Gastroesophageal sphincter (tissue), 4 donors: ENCODE measurements at regions not wholly inside any gene's neighbourhood (a gene's known extent, or its start where the extent isn't known, plus 50 kb on each side); places are given as distances from the start of the nearest gene placed in this dataset.
"Not testable (repeated sequence)": the region's sequence is repeated elsewhere in the genome, so short reads cannot be mapped to it uniquely, and the experiment has no call there.

Experiments
- ATAC-seq: fragments of 150-250 bp; one replicate; pipeline ENCODE4 v1.9.1; 2016; ENCODE audit warnings: mild to moderate bottlenecking, moderate library complexity
- H3K27ac ChIP-seq, 4 donors: fragments of 200-600 bp; sonication (generic) in 3 of 4; 1 replicate in 3 of 4; 2 replicates in 1 of 4; pipeline ENCODE4 v1.5.1; 2016 to 2019
- H3K27me3 ChIP-seq: fragments of 200-600 bp; sonication (generic); one replicate; pipeline ENCODE4 v1.5.1; 2019
- H3K36me3 ChIP-seq, 2 donors: fragments of 200-600 bp; sonication (generic); one replicate each; pipeline ENCODE4 v1.5.1; 2019; ENCODE audit warnings: control low read depth in 1 of 2
- H3K4me1 ChIP-seq, 3 donors: fragments of 200-600 bp; sonication (generic); 1 replicate in 2 of 3; 2 replicates in 1 of 3; pipeline ENCODE4 v1.5.1; 2016 to 2019; ENCODE audit warnings: control low read depth in 2 of 3
- H3K4me3 ChIP-seq, 2 donors: fragments of 200-600 bp; sonication (generic); one replicate each; pipeline ENCODE4 v1.5.1; 2019; ENCODE audit warnings: mild to moderate bottlenecking in 1 of 2, moderate library complexity in 1 of 2
- H3K9me3 ChIP-seq, 3 donors: fragments of 200-600 bp; sonication (generic); one replicate each; pipeline ENCODE4 v1.5.1; 2017 to 2019; ENCODE audit warnings: control low read depth in 2 of 3
- EP300 ChIP-seq: sonication (generic); formaldehyde crosslinking; IDR thresholded peaks from one replicate; pipeline ENCODE4 v1.6.1; 2017; ENCODE audit warnings: antibody characterized with exemption, mild to moderate bottlenecking
- POLR2A ChIP-seq, 2 donors: fragments of 450-650 bp; IDR thresholded peaks; one replicate each; pipeline ENCODE4 v1.6.1; 2017; ENCODE audit warnings: antibody characterized with exemption in 2 of 2, mild to moderate bottlenecking in 2 of 2, moderate library complexity in 1 of 2
- POLR2AphosphoS5 ChIP-seq: sonication (generic); formaldehyde crosslinking; IDR thresholded peaks from one replicate; pipeline ENCODE4 v1.6.1; 2017; ENCODE audit warnings: antibody characterized with exemption
- WGBS, 2 donors: methylation state at CpG; one replicate each; pipeline ENCODE4 v1.1.5; 2018; ENCODE audit warnings: low coverage in 1 of 2; 5-methylcytosine and 5-hydroxymethylcytosine counted together
- TF ChIP-seq, protein P1 (sequence below), 4 experiments: fragments of 200-600 bp in 2 of 4; fragments of 450-650 bp in 2 of 4; sonication (generic) in 1 of 4; IDR thresholded peaks; one replicate each; pipeline ENCODE4 v1.5.1; 2017 to 2019; ENCODE audit warnings: antibody characterized with exemption in 4 of 4, mild to moderate bottlenecking in 2 of 4, moderate library complexity in 2 of 4

DNA sequence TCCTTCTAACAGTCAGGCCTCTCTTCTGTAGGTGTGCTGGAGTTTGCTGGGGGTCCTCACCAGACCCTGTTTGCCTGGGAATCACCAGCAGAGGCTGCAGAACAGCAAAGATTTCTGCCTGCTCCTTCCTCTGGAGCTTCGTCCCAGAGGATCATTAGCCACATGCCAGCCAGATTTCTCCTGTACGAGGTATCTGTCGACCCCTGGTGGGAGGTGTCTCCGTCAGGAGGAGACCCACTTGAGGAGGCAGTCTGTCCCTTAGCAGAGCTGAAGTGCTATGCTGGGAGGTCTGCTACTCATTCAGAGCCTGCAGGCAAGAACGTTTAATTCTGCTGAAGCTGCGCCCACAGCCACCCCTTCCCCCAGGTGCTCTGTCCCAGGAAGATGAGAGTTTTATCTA lies 611.1 kb upstream of the COBL start:
- no peaks in the 10 kb centered on the region for H3K4me1 ChIP-seq
- no peak overlapping the region for H3K27ac ChIP-seq
- WGBS, 2 donors: 50% methylated on average over 1 of the region's 6 CpGs; no CpG with 5 or more reads in 1 of the 2 donors
- TF ChIP-seq POLR2AphosphoS5 (no peak), POLR2A (IDR thresholded peaks at IDR 0.05) (no peak), EP300 (no peak)
- TF ChIP-seq, protein P1, sequence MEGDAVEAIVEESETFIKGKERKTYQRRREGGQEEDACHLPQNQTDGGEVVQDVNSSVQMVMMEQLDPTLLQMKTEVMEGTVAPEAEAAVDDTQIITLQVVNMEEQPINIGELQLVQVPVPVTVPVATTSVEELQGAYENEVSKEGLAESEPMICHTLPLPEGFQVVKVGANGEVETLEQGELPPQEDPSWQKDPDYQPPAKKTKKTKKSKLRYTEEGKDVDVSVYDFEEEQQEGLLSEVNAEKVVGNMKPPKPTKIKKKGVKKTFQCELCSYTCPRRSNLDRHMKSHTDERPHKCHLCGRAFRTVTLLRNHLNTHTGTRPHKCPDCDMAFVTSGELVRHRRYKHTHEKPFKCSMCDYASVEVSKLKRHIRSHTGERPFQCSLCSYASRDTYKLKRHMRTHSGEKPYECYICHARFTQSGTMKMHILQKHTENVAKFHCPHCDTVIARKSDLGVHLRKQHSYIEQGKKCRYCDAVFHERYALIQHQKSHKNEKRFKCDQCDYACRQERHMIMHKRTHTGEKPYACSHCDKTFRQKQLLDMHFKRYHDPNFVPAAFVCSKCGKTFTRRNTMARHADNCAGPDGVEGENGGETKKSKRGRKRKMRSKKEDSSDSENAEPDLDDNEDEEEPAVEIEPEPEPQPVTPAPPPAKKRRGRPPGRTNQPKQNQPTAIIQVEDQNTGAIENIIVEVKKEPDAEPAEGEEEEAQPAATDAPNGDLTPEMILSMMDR (IDR thresholded peaks at IDR 0.05): no peak
- ATAC-seq: no peak
- H3K27me3 ChIP-seq: no peaks in the 10 kb centered on the region
- no peak overlapping the region for H3K4me3 ChIP-seq
- no peaks in the 10 kb centered on the region for H3K9me3 ChIP-seq
- H3K36me3 ChIP-seq: no peaks in the 10 kb centered on the region

- Histone ChIP-seq H3K4me3 (no peak overlapping the region), H3K27ac (no peak overlapping the region), H3K36me3 (no peaks in the 10 kb centered on the region), H3K27me3 (no peaks in the 10 kb centered on the region), H3K9me3 (no peaks in the 10 kb centered on the region), H3K4me1 (no peaks in the 10 kb centered on the region)
- TF ChIP-seq POLR2AphosphoS5 (no peak), POLR2A (IDR thresholded peaks at IDR 0.05) (no peak), EP300 (no peak)
- TF ChIP-seq, protein P1 (IDR thresholded peaks at IDR 0.05): no peak
- ATAC-seq: no peak
- 51 to 53% methylated on average over 3 of the region's 3 CpGs for WGBS, 2 donors
Measured at GRCh38 chr7:51918581-51918980, 602.0 kb upstream of the COBL start.

DNA sequence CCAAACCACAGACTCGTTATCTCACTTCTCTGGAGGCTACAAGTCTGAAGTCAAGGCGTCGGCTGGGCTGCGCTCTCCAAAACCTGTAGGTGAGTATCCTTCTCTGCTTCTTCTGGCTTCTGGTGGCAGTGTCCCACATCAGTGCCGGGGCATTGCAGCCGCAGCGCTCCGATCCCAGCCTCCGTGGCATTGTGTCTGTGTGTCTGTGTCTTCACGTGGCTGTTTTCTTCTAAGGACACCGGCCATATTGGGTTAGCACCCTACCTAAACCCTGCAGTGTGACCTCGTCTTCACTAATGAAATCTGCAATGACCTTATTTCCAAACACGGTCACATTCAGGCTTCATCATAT lies 584.9 kb upstream of the COBL start:
- TF ChIP-seq EP300: no peak
- TF ChIP-seq POLR2AphosphoS5: no peak
- TF ChIP-seq, protein P1 (IDR thresholded peaks at IDR 0.05): no peak
- no peak for TF ChIP-seq POLR2A (IDR thresholded peaks at IDR 0.05)
- Histone ChIP-seq H3K4me3 (no peak overlapping the region), H3K4me1 (no peaks in the 10 kb centered on the region), H3K36me3 (no peaks in the 10 kb centered on the region), H3K9me3 (peaks cover 0 to 7% (median 0%) of the 10 kb centered on the region in 3 donors), H3K27me3 (no peaks in the 10 kb centered on the region), H3K27ac (no peak overlapping the region)
- 100% methylated on average over 4 of the region's 13 CpGs; no CpG with 5 or more reads in 1 of the 2 donors for WGBS, 2 donors
- ATAC-seq: no peak

DNA sequence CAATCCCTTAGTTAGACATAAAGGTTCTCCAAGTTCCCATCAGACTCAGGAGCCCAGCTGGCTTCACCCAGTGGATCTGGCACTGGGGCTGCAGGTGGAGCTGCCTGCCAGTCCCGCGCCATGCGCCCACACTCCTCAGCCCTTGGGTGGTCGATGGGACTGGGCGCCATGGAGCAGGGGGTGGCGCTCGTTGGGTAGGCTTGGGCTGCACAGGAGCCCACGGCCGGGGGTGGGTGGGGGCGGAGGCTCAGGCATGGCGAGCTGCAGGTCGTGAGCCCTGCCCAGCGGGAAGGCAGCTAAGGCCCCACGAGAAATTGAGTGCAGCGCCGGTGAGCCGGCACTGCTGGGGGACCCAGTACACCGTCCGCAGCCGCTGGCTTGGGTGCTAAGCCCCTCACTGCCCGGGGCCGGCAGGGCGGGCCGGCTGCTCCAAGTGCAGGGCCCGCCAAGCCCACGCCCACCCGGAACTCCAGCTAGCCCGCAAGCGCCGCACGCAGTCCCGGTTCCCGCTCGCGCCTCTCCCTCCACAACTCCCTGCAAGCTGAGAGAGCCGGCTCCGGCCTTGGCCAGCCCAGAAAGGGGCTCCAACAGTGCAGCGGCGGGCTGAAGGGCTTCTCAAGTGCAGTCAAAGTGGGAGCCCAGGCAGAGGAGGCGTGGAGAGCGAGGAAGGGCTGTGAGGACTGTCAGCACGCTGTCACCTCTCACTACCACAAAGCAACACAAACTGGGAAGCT lies 584.3 kb upstream of the COBL start:
- H3K36me3 ChIP-seq, H3K27me3 ChIP-seq, H3K4me3 ChIP-seq, H3K27ac ChIP-seq, H3K9me3 ChIP-seq, H3K4me1 ChIP-seq, ATAC-seq: not testable (repeated sequence)
- WGBS, 2 donors: 90 to 100% methylated on average over 1 to 2 of the region's 42 CpGs

GRCh38 chr7:51899611-51900010 lies 583.0 kb upstream of the COBL start:
- H3K36me3 ChIP-seq: no peaks in the 10 kb centered on the region
- no peaks in the 10 kb centered on the region for H3K4me1 ChIP-seq
- WGBS, 2 donors: 92% methylated on average over 5 of the region's 9 CpGs; no CpG with 5 or more reads in 1 of the 2 donors
- no peaks in the 10 kb centered on the region for H3K27me3 ChIP-seq
- no peak for ATAC-seq
- H3K4me3 ChIP-seq: no peak overlapping the region
- TF ChIP-seq, protein P1 (IDR thresholded peaks at IDR 0.05): no peak
- TF ChIP-seq POLR2AphosphoS5 (no peak), EP300 (no peak), POLR2A (IDR thresholded peaks at IDR 0.05) (no peak)
- H3K27ac ChIP-seq: no peak overlapping the region
- peaks cover 0 to 7% (median 0%) of the 10 kb centered on the region in 3 donors for H3K9me3 ChIP-seq
